ENCODE measurements at regions not wholly inside any gene's neighbourhood (a gene's known extent, or its start where the extent isn't known, plus 50 kb on each side); places are given as distances from the start of the nearest gene placed in this dataset.

- TF ChIP-seq POLR2A (IDR thresholded peaks at IDR 0.05) (no peak), CTCF (IDR thresholded peaks at IDR 0.05) (no peak), POLR2AphosphoS5 (IDR thresholded peaks at IDR 0.05) (no peak), EP300 (IDR thresholded peaks at IDR 0.05) (no peak)
Observed at GRCh38 chr7:52436278-52436677, 599.2 kb upstream of the POM121L12 start.
